Cardiac fibroblast (primary cell): ENCODE measurements at regions not wholly inside any gene's neighbourhood (a gene's known extent, or its start where the extent isn't known, plus 50 kb on each side); places are given as distances from the start of the nearest gene placed in this dataset.
A peak's percentile ranks its signal among the peaks of the same experiment; 100 is the strongest.

Experiments
- DNase-seq, 2 donors: peaks; one replicate each; pipeline versions ENCODE4 v3.0.0 to v3.0.0-alpha.2; 2010; ENCODE audit warnings: low read depth in 2 of 2
- H3K4me3 ChIP-seq, 2 donors: replicated peaks in 1 of 2; 1 replicate in 1 of 2; 2 replicates in 1 of 2; pipeline ENCODE4 v1.5.1; 2011; ENCODE audit warnings: low read depth in 2 of 2, low read length in 2 of 2, mild to moderate bottlenecking in 2 of 2, moderate library complexity in 1 of 2
- CTCF ChIP-seq: IDR thresholded peaks from one replicate; pipeline ENCODE4 v1.5.1; 2011; ENCODE audit warnings: low read depth, mild to moderate bottlenecking, low read length, inconsistent platforms

- DNase-seq, result no peak
- no peak for TF ChIP-seq CTCF
- no peak overlapping the region for H3K4me3 ChIP-seq
These were observed 228.3 kb upstream of the ZBTB20 start for GRCh38 chr3:115375362-115375761.

- TF ChIP-seq CTCF, result no peak
- H3K4me3 ChIP-seq, result no peak overlapping the region
- DNase-seq, result no peak
These were observed 233.9 kb upstream of the ZBTB20 start for GRCh38 chr3:115380883-115381572.

- no peak for TF ChIP-seq CTCF
- H3K4me3 ChIP-seq, result no peak overlapping the region
- peak in 1 of 2 donors; percentile 42 for DNase-seq
These were observed 234.5 kb upstream of the ZBTB20 start for GRCh38 chr3:115381573-115381912.

GRCh38 chr3:115381931-115382330, 234.8 kb upstream of the ZBTB20 start:
- TF ChIP-seq CTCF, result no peak
- DNase-seq, result no peak
- H3K4me3 ChIP-seq, result no peak overlapping the region

GRCh38 chr3:115384381-115384780, 237.3 kb upstream of the ZBTB20 start:
- no peak overlapping the region for H3K4me3 ChIP-seq
- DNase-seq, result no peak
- TF ChIP-seq CTCF, result no peak

GRCh38 chr3:115385774-115386730, 237.3 kb upstream of the GAP43 start:
- no peak for TF ChIP-seq CTCF
- DNase-seq, result no peak
- H3K4me3 ChIP-seq, result no peak overlapping the region
